Parathyroid adenoma (tissue), 2 donors: ENCODE measurements at regions not wholly inside any gene's neighbourhood (a gene's known extent, or its start where the extent isn't known, plus 50 kb on each side); places are given as distances from the start of the nearest gene placed in this dataset.

Experiments
- H2AFZ ChIP-seq: fragments of 300-600 bp; sonication (generic); one replicate; pipeline ENCODE4 v1.7.0; 2017; ENCODE audit warnings: antibody characterized with exemption, mild to moderate bottlenecking
- H3K27ac ChIP-seq: fragments of 300-600 bp; sonication (generic); one replicate; pipeline ENCODE4 v1.7.0; 2017
- H3K27me3 ChIP-seq: fragments of 300-600 bp; sonication (generic); one replicate; pipeline ENCODE4 v1.7.0; 2017; ENCODE audit warnings: low read length; ENCODE audit not compliant: control insufficient read depth, insufficient read depth
- H3K36me3 ChIP-seq: fragments of 300-600 bp; sonication (generic); one replicate; pipeline ENCODE4 v1.7.0; 2017; ENCODE audit warnings: low read length; ENCODE audit not compliant: control insufficient read depth, insufficient read depth
- H3K4me1 ChIP-seq: fragments of 300-600 bp; sonication (generic); one replicate; pipeline ENCODE4 v1.7.0; 2017; ENCODE audit warnings: control low read depth
- H3K4me2 ChIP-seq: fragments of 300-600 bp; sonication (generic); one replicate; pipeline ENCODE4 v1.7.0; 2017; ENCODE audit warnings: low read length
- H3K4me3 ChIP-seq: fragments of 300-600 bp; sonication (generic); one replicate; pipeline ENCODE4 v1.7.0; 2017; ENCODE audit warnings: low read depth, low read length
- H3K79me2 ChIP-seq: fragments of 300-600 bp; sonication (generic); one replicate; pipeline ENCODE4 v1.7.0; 2017; ENCODE audit warnings: control low read depth
- H3K9ac ChIP-seq: fragments of 300-600 bp; sonication (generic); one replicate; pipeline ENCODE4 v1.7.0; 2017; ENCODE audit warnings: mild to moderate bottlenecking
- H3K9me3 ChIP-seq: fragments of 300-600 bp; sonication (generic); one replicate; pipeline ENCODE4 v1.7.0; 2017; ENCODE audit warnings: low read length; ENCODE audit not compliant: control insufficient read depth
- TF ChIP-seq, protein P1 (sequence below): fragments of 300-600 bp; sonication (generic); IDR thresholded peaks from one replicate; pipeline ENCODE4 v1.7.0; 2017; ENCODE audit warnings: antibody characterized with exemption, mild to moderate bottlenecking
- donor health status: primary hyperparathyroidism.

DNA sequence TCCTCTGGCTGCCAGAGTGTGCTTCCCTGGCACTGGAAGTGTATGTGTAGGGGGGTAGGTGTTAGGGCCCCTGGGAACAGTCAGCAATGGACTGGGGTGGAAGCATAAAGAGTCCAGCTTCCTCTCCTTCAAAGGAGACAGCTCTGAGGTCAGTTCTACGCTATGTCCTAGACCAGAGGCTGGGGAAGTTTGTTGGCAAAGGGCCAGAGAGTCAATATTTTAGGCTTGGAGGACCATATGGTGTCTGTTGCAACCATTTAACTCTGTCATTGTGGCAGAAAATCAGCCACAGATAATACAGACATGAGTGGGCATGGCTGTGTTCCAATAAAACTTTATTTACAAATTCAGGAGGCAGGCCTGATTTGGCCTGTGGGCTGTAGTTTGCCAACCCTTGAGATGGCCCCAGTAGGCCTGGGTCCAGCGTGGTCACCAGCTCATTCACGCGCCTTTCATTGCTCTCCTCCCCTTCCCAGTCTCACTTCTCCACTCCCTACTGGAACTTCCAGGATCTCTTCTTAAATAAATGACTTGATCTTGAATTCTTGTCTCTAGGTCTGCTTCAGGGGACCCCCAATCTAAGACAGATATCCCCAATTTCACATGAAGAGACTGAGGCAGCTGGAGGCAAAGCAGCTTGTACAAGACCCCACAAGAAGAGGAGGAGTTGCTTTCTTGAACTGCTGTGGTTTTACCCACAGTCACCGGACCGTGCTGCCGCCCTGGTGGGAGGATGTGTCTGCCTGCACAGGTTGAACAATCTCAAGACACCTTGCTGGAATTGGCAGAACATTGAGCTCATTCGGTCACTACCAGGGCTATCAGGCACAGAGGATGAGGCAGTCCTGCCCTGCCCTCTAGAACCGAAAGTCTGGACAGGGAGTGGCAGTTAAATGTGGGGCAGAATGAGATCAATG lies 162.4 kb upstream of the POU3F1 start:
- Histone ChIP-seq H3K9me3 (no peaks in the 10 kb centered on the region), H3K36me3 (no peaks in the 10 kb centered on the region), H3K4me1 (no peaks in the 10 kb centered on the region), H3K4me3 (no peak overlapping the region), H2AFZ (no peak overlapping the region), H3K9ac (no peak overlapping the region), H3K79me2 (no peaks in the 10 kb centered on the region), H3K4me2 (no peak overlapping the region), H3K27ac (no peak overlapping the region), H3K27me3 (no peaks in the 10 kb centered on the region)
- TF ChIP-seq, protein P1, sequence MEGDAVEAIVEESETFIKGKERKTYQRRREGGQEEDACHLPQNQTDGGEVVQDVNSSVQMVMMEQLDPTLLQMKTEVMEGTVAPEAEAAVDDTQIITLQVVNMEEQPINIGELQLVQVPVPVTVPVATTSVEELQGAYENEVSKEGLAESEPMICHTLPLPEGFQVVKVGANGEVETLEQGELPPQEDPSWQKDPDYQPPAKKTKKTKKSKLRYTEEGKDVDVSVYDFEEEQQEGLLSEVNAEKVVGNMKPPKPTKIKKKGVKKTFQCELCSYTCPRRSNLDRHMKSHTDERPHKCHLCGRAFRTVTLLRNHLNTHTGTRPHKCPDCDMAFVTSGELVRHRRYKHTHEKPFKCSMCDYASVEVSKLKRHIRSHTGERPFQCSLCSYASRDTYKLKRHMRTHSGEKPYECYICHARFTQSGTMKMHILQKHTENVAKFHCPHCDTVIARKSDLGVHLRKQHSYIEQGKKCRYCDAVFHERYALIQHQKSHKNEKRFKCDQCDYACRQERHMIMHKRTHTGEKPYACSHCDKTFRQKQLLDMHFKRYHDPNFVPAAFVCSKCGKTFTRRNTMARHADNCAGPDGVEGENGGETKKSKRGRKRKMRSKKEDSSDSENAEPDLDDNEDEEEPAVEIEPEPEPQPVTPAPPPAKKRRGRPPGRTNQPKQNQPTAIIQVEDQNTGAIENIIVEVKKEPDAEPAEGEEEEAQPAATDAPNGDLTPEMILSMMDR, result no peak

DNA sequence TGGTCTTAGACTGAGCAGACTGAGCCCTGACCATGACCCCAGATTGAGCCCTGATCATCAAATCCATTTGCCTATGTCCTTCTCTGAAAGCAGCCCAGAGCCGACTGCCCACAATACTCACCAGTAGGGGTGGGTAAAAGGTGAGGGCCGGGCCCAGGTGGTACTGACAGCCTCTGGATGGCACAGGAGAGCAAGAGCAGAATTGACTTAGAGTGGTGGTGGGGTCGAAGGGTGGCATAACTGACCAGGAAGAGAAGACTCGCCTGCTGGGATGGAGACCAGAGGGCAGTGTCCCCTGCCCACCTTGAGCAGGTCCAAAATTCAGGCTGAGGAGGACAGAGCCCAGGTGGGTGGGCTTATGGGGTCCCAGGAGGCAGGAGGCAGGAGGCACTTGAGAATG lies 161.3 kb upstream of the POU3F1 start:
- H3K4me1 ChIP-seq, result no peaks in the 10 kb centered on the region
- H3K79me2 ChIP-seq, result no peaks in the 10 kb centered on the region
- TF ChIP-seq, protein P1, result no peak
- no peak overlapping the region for H3K9ac ChIP-seq
- H3K9me3 ChIP-seq, result no peaks in the 10 kb centered on the region
- no peak overlapping the region for H3K4me2 ChIP-seq
- no peak overlapping the region for H3K4me3 ChIP-seq
- no peak overlapping the region for H3K27ac ChIP-seq
- H3K27me3 ChIP-seq, result no peaks in the 10 kb centered on the region
- no peaks in the 10 kb centered on the region for H3K36me3 ChIP-seq
- no peak overlapping the region for H2AFZ ChIP-seq

DNA sequence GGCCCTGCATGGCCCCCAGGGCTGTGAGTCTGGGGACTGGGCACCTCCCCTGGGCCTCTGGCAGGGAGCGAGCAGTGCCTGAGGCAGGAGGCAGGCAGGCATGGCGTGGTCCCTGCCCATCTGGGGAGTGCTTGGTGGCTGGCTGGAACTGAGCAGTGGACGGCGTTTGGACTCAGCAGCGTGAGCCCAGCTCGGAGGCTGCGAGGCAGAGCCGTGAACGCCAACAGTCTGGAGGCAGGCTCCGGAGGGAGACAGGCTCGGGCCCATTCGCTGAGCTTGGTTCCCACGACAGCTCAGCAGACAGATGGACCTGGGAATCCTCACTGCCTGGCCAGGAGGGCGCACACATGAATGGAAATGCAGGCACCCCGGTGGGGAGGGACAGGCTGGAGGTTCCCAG lies 160.7 kb upstream of the POU3F1 start:
- Histone ChIP-seq H2AFZ (no peak overlapping the region), H3K4me1 (no peaks in the 10 kb centered on the region)

DNA sequence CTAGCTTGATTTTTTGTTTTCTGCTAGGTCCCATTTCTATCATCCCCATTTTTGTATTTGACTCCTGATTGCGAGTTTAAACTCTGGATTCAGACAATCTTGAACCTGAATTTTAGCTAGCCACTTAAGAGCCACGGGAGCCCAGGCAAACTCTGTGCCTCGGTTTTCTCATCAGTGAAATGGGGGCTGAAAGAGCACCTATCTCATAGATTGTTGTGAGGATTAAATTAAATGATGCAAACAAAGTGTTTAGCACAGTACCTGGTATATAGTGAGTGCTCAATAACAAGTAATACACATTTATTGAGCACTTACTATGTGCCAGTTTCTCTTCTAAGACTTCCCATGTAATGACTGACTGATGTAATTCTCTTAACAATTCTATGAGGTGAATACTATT lies 158.1 kb upstream of the POU3F1 start:
- Histone ChIP-seq H3K79me2 (no peaks in the 10 kb centered on the region), H3K9ac (no peak overlapping the region), H3K4me2 (no peak overlapping the region), H3K27ac (no peak overlapping the region), H3K27me3 (no peaks in the 10 kb centered on the region), H2AFZ (no peak overlapping the region), H3K4me3 (no peak overlapping the region), H3K9me3 (no peaks in the 10 kb centered on the region), H3K4me1 (no peaks in the 10 kb centered on the region), H3K36me3 (no peaks in the 10 kb centered on the region)
- TF ChIP-seq, protein P1, result no peak

More for the DNA sequence above, 160.7 kb upstream of the POU3F1 start:
- TF ChIP-seq, protein P1, result no peak
- Histone ChIP-seq H3K9ac (no peak overlapping the region), H3K4me3 (no peak overlapping the region), H3K27me3 (no peaks in the 10 kb centered on the region), H3K27ac (no peak overlapping the region), H3K36me3 (no peaks in the 10 kb centered on the region), H3K79me2 (no peaks in the 10 kb centered on the region), H3K9me3 (no peaks in the 10 kb centered on the region), H3K4me2 (no peak overlapping the region)

DNA sequence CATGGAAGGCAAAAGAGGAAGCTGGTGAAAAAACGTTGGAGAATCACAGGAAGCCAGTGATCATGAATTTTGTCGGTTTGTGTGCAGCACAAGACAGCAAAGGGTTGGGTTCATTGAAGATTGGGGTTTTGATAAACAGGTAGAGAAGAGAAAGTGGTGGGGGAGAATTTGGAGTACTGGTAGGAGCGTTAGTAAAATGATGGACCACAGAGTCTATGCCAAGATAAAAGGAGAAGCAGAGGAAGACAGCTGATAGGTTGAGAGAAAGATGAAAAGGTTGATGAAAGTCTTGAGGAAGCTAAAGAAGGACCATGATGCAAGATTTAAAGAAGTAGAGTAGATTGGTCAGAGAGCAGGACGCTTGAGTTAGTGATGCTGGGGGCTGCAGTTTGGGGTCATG lies 156.8 kb upstream of the POU3F1 start:
- TF ChIP-seq, protein P1, result no peak
- Histone ChIP-seq H3K9me3 (no peaks in the 10 kb centered on the region), H3K4me2 (no peak overlapping the region), H3K9ac (no peak overlapping the region), H3K36me3 (no peaks in the 10 kb centered on the region), H2AFZ (no peak overlapping the region), H3K4me1 (no peaks in the 10 kb centered on the region), H3K4me3 (no peak overlapping the region), H3K27ac (no peak overlapping the region), H3K79me2 (no peaks in the 10 kb centered on the region), H3K27me3 (no peaks in the 10 kb centered on the region)
